ENCODE measurements at regions not wholly inside any gene's neighbourhood (a gene's known extent, or its start where the extent isn't known, plus 50 kb on each side); places are given as distances from the start of the nearest gene placed in this dataset.

- Histone ChIP-seq H3K4me1 (ENCODE audit: control insufficient read depth, insufficient read depth, low read length) (no peaks in the 10 kb centered on the region), H3K27ac (ENCODE audit: low read length) (no peak overlapping the region), H3K27me3 (ENCODE audit: control insufficient read depth, insufficient read depth, low read length) (no peaks in the 10 kb centered on the region), H3K9me3 (ENCODE audit: control insufficient read depth, insufficient read depth, low read length) (no peaks in the 10 kb centered on the region), H3K36me3 (ENCODE audit: control insufficient read depth, insufficient read depth, low read length) (no peaks in the 10 kb centered on the region), H3K4me3 (ENCODE audit: low read length) (no peak overlapping the region)
- WGBS (ENCODE audit: insufficient coverage), result no CpG with 5 or more reads among the region's 2 CpGs
- peaks cover 2 to 3% of the 10 kb centered on the region in 2 donors for H3K9me3 Mint-ChIP-seq
- intact Hi-C loops (cut with micrococcal nuclease), result no loop called here
- no peak for TF ChIP-seq CTCF (IDR thresholded peaks at IDR 0.05)
- DNase-seq (no peak), ATAC-seq (no peak)
- H3K4me3 Mint-ChIP-seq, result no peak overlapping the region
- H3K27me3 Mint-ChIP-seq (ENCODE audit: low read depth in 2 of 2), result no peaks in the 10 kb centered on the region
- no peaks in the 10 kb centered on the region for H3K4me1 Mint-ChIP-seq
- no peaks in the 10 kb centered on the region for H3K36me3 Mint-ChIP-seq
- H3K27ac Mint-ChIP-seq, result no peak overlapping the region
Measured at GRCh38 chrX:36577006-36577405, 431.2 kb upstream of the FAM47C start.

- H3K27ac Mint-ChIP-seq, result no peak overlapping the region
- no peak overlapping the region for H3K4me3 Mint-ChIP-seq
- intact Hi-C loops (cut with micrococcal nuclease), result no loop called here
- H3K9me3 Mint-ChIP-seq, result peaks cover 2 to 6% of the 10 kb centered on the region in 2 donors
- 100% methylated on average over 1 of the region's 4 CpGs for WGBS (ENCODE audit: insufficient coverage)
- H3K4me1 Mint-ChIP-seq, result no peaks in the 10 kb centered on the region
- Histone ChIP-seq H3K4me3 (ENCODE audit: low read length) (no peak overlapping the region), H3K9me3 (ENCODE audit: control insufficient read depth, insufficient read depth, low read length) (no peaks in the 10 kb centered on the region), H3K36me3 (ENCODE audit: control insufficient read depth, insufficient read depth, low read length) (no peaks in the 10 kb centered on the region), H3K4me1 (ENCODE audit: control insufficient read depth, insufficient read depth, low read length) (no peaks in the 10 kb centered on the region), H3K27me3 (ENCODE audit: control insufficient read depth, insufficient read depth, low read length) (no peaks in the 10 kb centered on the region), H3K27ac (ENCODE audit: low read length) (no peak overlapping the region)
- H3K27me3 Mint-ChIP-seq (ENCODE audit: low read depth in 2 of 2), result no peaks in the 10 kb centered on the region
- TF ChIP-seq CTCF (IDR thresholded peaks at IDR 0.05), result no peak
- ATAC-seq, result no peak
- no peaks in the 10 kb centered on the region for H3K36me3 Mint-ChIP-seq
- DNase-seq, result no peak
Measured at GRCh38 chrX:36581030-36581429, 427.1 kb upstream of the FAM47C start.

GRCh38 chrX:36583674-36584073 lies 424.5 kb upstream of the FAM47C start:
- H3K9me3 ChIP-seq (ENCODE audit: control insufficient read depth, insufficient read depth, low read length), result no peaks in the 10 kb centered on the region
- H3K27ac ChIP-seq (ENCODE audit: low read length), result no peak overlapping the region
- Mint-ChIP-seq H3K4me1 (no peaks in the 10 kb centered on the region), H3K4me3 (no peak overlapping the region), H3K36me3 (no peaks in the 10 kb centered on the region), H3K9me3 (peaks cover 2 to 3% of the 10 kb centered on the region in 2 donors), H3K27me3 (ENCODE audit: low read depth in 2 of 2) (no peaks in the 10 kb centered on the region), H3K27ac (no peak overlapping the region)
- no peak for DNase-seq
- intact Hi-C loops (cut with micrococcal nuclease), result no loop called here
- no peaks in the 10 kb centered on the region for H3K27me3 ChIP-seq (ENCODE audit: control insufficient read depth, insufficient read depth, low read length)
- H3K4me1 ChIP-seq (ENCODE audit: control insufficient read depth, insufficient read depth, low read length), result no peaks in the 10 kb centered on the region
- H3K36me3 ChIP-seq (ENCODE audit: control insufficient read depth, insufficient read depth, low read length), result no peaks in the 10 kb centered on the region
- no peak overlapping the region for H3K4me3 ChIP-seq (ENCODE audit: low read length)
- no peak for TF ChIP-seq CTCF (IDR thresholded peaks at IDR 0.05)
- 95% methylated on average over 6 of the region's 6 CpGs for WGBS (ENCODE audit: insufficient coverage)
- ATAC-seq, result no peak
